GM21515 (cell line): ENCODE measurements at regions not wholly inside any gene's neighbourhood (a gene's known extent, or its start where the extent isn't known, plus 50 kb on each side); places are given as distances from the start of the nearest gene placed in this dataset.
"Not testable (repeated sequence)": the region's sequence is repeated elsewhere in the genome, so short reads cannot be mapped to it uniquely, and the experiment has no call there.

Source experiments
- ATAC-seq: cut with Tn5 transposase; IDR thresholded peaks from one replicate; pipeline ENCODE4 v1.9.1; 2021; ENCODE audit not compliant: unreplicated experiment

GRCh38 chr7:69078997-69079769 is 519.1 kb upstream of the AUTS2 start:
- ATAC-seq, result no peak

DNA sequence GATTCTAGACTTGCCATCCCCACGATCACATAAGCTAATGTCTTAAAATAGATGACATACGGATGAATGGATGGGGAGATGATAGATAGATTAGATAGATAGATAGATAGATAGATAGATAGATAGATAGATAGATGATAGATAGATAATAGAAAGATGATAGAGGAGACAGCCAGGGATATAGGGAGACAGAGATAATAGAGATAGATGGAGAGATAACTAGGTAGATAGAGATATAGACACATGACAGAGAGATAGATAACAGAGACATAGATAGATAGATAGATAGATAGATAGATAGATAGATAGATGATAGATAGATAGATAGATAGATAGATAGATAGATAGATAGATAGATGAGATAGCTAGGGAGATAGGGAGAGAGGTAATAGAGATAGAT is 511.0 kb upstream of the AUTS2 start:
- ATAC-seq, result not testable (repeated sequence)

GRCh38 chr7:69088185-69088584 is 510.1 kb upstream of the AUTS2 start:
- ATAC-seq, result no peak

GRCh38 chr7:69090936-69091335 is 507.3 kb upstream of the AUTS2 start:
- ATAC-seq, result no peak

GRCh38 chr7:69091521-69091920 is 506.8 kb upstream of the AUTS2 start:
- ATAC-seq, result no peak

DNA sequence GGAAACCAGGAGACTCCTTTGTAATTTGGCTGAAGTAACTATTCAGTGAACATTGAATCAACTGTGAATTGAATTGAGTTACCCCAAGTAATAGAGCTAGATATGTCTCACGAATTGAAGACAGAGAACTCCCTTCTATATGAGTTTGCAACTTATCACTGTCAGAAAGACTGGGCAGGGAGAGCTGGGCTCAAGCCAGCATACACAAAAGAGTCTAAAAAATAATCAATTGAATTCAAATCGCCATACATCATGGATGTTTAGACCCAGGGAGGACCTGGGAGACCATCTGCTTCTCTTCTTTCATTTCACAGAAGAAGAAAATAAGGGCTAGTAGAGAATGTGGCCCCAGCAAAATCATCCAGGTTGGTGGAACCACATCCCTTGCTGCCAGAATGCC is 503.1 kb upstream of the AUTS2 start:
- no peak for ATAC-seq

GRCh38 chr7:69095649-69096048 is 502.6 kb upstream of the AUTS2 start:
- ATAC-seq, result no peak

DNA sequence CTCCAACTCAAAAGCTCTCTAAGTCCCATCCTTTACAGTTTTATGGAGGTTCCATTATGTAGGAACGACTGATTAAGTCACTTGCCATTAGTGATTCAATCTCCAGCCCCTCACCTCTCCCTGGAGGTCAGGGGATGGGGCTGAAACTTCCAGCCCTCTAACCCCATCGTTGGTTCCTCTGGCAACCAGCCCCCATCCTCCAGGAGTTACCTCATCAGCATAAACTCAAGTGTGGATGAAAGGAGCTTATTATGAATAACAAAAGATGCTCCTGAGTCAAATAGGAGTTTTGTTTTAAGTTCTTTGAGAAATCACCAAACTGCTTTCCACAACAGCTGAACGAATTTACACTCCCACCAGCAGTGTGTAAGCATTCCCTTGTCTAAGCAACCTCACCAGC is 494.3 kb upstream of the AUTS2 start:
- no peak for ATAC-seq

DNA sequence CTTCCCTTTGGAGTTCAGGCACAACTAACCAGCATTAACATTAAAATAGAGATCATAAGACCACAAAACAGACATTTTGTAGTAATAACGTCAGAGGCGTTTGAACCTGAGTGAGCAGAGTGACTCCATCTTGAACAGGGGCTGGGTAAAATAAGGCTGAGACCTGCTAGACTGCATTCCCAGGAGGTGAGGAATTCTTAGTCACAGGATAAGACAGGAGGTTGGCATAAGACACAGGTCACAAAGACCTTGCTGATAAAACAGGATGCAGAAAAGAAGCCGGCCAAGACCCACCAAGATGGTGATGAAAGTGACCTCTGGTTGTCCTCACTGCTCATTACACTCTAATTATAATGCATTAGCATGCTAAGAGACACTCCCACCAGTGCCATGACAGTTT is 493.2 kb upstream of the AUTS2 start:
- no peak for ATAC-seq

- ATAC-seq, result no peak
Measured at GRCh38 chr7:69105981-69106380, 492.3 kb upstream of the AUTS2 start.

DNA sequence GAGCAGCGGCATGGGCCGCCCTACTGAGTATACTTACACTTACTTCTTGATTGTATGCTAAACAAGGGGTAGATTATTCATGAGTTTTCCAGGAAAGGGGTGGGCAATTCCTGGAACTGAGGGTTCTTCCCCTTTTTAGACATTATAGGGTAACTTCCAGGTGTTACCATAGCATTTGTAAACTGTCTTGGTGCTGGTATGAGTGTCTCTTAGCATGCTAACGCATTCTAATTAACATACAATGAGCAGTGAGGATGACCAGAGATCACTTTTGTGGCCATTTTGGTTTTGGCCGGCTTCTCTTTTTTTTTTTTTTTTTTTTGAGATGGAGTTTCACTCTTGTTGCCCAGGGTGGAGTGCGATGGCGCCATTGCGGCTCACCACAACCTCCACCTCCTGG is 491.8 kb upstream of the AUTS2 start:
- not testable (repeated sequence) for ATAC-seq

- ATAC-seq, result not testable (repeated sequence)
Measured at GRCh38 chr7:69106946-69107345, 491.3 kb upstream of the AUTS2 start.

DNA sequence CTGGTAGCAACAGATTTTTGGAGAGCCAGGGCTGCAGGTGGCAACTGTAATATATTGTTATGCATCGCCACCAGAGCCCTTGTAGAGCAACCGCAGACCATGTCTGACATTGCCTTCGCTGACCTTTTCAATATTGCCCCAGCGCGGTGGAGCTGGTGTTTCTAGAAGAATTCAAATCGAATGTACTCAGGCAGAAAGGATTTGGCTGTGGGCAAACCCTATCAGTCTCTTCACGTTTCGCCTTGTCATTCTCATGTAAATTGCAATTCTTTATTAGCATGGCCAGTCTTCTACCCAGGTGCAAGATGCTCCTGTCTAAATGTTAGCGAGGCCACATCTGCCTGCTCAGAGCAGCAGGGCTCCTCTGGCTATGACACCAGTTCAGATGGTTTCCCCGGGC is 490.2 kb upstream of the AUTS2 start:
- ATAC-seq, result no peak

DNA sequence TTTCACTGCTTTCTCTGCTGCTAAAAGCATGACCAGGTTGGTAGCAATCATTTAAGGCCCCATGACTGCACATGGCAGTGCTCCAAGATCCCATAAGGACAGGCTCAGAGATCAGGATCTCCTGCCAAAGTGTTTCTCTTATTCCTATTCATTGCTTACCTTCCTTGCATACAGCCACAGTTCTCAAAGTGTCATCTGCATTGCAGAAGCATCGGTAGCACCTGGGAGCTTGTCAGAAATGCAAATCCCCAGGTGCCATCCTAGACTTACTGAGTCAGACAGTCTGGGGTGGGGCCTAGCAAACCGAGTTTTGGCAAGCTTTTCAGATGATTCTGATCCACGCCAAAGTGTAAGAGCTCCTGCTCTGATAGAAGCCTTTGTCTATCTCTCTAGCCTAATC is 489.0 kb upstream of the AUTS2 start:
- ATAC-seq, result no peak

DNA sequence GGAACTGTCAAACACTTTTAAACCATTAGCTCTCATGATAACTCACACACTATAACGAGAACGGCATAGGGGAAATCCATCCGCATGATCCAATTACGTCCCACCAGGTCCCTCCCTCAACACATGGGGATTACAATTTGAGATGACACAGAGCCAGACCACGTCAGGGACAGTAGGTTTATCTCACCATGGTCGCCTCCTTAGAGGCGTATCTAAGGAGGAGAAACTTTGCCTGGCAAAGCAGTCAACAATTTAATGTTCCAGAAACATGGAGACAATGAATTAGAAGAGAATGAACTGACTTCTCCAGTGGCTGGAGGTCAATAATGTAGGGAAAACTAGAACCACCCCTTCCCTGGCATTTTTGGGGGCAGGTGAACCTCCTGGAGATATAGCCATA is 488.4 kb upstream of the AUTS2 start:
- ATAC-seq, result no peak

DNA sequence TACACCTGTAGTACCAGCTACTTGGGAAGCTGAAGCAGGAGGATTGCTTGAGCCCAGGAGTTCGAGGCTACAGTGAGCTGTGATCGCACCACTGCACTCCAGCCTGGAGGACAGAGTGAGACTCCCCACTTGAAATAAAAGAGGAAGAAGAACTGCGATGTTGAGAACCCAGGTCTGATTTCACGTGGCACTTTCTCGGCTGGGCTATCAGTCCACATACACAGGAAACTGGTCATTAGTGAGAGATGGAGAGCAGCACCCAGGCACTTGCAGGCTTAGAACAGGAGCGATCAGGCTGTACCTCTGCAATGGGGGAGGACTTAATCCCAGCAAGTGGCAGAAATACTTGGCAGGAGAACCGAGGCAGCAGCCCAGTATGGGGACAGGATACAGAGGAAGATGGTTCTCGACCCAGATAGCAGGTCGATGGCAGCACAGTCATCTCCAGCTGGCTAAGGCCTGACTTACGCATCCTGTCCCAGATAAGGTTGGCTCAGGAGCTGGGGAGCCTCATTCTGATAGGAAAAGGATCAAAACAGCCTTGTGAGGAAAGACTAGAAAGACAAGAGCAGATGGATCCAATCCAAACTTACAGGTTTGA is 487.7 kb upstream of the AUTS2 start:
- no peak for ATAC-seq

DNA sequence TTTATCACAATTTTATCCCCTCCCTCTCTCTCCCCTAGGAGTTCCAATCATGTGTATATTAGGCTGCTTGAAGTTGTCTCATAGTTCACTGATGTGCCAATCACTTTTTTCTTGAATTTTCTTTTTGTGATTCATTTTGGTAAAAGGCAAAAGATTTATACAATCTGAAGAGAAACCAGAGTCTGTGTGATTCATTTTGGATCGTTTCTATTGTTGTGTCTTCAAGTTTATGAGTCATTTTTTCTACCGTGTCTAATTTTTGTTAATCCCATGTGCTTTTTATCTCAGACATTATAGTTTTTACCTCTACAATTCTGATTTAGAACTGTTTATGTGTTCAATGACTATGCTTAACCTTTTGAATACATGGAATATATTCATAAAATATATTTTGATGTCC is 483.9 kb upstream of the AUTS2 start:
- ATAC-seq, result no peak

GRCh38 chr7:69115788-69116187 is 482.5 kb upstream of the AUTS2 start:
- ATAC-seq, result no peak

- not testable (repeated sequence) for ATAC-seq
Measured at GRCh38 chr7:69116196-69116595, 482.1 kb upstream of the AUTS2 start.

GRCh38 chr7:69122953-69123352 is 475.3 kb upstream of the AUTS2 start:
- no peak for ATAC-seq

DNA sequence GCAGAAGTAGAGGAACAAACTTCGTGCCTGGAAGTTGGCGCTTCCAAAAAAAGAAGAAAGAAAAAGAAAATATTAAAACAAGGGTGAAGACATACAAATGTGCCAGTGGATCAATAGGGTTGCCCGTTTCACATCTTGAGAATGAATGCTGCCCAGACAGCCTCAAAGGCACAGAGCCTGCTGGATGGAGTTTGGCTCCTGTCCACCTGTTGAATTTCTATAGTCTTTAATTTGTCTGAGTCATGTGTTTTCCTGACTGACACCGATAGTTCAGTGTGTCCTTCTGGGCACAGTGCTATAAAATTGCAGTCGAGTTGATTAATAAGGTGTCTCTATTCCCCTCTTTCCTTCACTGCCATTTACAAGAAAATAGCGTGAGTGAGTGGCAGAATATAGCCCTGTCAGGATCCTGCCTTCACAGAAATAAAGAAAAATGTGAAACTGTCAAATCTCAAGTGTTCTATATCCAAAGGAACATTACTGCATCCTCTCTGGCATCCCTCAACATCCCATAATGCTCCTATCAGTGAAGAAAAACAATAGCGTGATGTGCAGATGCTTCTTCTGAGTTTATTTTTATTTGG is 471.3 kb upstream of the AUTS2 start:
- ATAC-seq, result no peak

- no peak for ATAC-seq
Measured at GRCh38 chr7:69129524-69129923, 468.8 kb upstream of the AUTS2 start.
